HCT116 (cell line): ENCODE measurements at regions not wholly inside any gene's neighbourhood (a gene's known extent, or its start where the extent isn't known, plus 50 kb on each side); places are given as distances from the start of the nearest gene placed in this dataset.

Experiments
- SIN3A ChIP-seq: IDR thresholded peaks from 2 replicates; pipeline ENCODE4 v1.6.1; 2012; ENCODE audit warnings: low read depth
- ZFX ChIP-seq: fragments of 450-650 bp; IDR thresholded peaks from 2 replicates; pipeline ENCODE4 v1.6.1; 2017

- TF ChIP-seq ZFX, result no peak
- no peak for TF ChIP-seq SIN3A
Measured at GRCh38 chr2:61700464-61700863, 153.4 kb downstream of the FAM161A start.
